ENCODE measurements at regions not wholly inside any gene's neighbourhood (a gene's known extent, or its start where the extent isn't known, plus 50 kb on each side); places are given as distances from the start of the nearest gene placed in this dataset.

DNA sequence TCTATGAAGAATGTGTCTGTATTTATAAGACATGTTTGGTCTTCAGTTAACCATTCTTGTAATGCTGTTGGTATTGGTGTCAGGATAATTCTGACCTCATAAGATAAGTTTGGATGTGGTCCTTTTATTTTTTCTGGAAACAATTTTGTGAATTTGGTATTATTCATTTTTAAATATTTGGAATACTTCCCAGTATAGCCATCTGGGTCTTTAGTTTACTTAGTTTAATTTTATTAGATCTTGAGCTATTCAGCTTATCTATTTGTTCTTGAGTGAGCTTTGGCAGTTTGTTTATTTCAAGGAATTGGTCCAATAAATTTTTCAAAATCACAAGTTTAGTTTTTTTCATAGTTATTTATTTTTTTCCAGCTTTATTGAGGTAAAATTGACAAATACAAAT, 335.4 kb upstream of the PCDH20 start:
- FAIRE-seq (no peak), DNase-seq (ENCODE audit: low spot score in 2 of 2) (no peak)

DNA sequence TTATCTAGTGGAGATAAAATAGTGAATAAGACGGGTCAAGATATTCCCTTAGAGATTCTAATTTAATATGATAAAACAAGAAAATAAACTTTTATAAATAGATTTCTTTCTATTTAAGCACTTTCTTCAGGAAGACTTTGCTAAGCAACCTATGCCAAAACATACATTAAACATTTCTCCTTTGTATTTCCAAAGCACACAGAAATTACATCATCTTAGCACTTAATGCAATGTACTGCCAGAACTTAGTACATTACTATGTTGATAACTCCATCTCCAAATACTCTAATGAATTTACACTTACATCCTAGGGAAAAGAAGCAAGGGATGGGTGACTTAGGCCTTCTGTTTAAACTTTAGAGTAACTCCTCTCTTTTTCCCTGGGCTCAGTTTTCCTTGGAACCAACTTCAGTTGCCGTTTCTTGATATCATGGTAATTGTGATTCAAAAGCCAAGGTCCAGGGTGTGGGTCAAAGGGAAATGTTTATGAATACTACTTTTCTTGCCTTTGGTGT, 322.6 kb upstream of the PCDH20 start:
- no peak for FAIRE-seq
- no peak for DNase-seq (ENCODE audit: low spot score in 2 of 2)

DNA sequence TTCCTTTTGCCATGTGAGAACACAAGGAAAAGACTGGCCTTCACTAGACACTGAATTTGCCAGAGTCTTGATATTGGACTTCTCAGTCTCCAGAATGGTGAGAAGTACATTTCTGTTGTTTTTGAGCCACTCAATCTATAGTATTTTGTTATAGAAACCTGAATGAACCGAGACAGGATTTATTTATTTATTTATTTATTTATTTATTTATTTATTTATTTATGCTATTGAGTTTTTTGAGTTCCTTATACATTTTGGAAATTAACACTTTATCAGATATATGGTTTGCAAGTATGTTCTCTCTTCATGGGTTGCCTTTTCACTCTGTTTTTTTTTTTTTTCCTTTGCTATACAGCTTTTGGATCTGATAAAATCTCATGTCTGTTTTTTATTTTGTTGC, 319.0 kb upstream of the PCDH20 start:
- FAIRE-seq (no peak), DNase-seq (ENCODE audit: low spot score in 2 of 2) (no peak)

DNA sequence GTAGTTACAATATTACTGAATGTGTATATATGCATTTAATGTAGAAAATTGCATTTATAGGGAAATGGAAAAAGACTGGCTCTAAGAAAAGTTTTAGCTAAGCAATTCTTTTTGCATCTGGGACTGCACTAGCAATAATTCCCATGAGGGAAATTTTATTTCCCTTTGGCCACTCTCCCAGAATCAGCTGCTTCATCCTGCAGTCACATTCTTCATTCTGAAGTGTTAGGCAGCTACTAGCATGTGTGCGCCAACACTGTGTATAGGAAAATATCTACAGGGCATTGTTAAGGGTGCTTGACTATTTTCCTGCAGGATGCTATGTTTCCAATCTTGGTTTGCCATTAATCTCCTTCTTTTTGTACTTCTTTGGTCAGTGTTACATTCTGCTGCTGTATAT, 312.8 kb upstream of the PCDH20 start:
- DNase-seq (ENCODE audit: low spot score in 2 of 2): no peak
- FAIRE-seq: no peak

DNA sequence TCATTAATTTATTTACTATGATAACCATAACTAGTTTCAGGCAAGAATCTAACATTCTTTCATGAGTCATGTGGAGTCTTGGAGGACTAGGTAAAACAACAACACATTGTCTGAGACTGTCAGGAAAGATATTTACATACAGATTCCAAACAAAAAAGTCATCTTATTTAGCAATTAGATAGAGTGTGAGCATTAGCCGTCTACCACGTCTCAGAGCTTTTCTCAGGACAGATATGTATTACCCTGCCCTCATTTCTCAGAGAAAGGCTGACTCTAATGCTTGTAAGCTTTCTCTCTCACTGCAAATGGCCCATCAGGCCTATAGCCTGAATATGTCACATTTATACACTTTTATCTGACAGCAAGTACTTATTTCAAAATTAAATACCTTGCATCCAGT, 312.1 kb upstream of the PCDH20 start:
- DNase-seq (ENCODE audit: low spot score in 2 of 2) (no peak), FAIRE-seq (no peak)

DNA sequence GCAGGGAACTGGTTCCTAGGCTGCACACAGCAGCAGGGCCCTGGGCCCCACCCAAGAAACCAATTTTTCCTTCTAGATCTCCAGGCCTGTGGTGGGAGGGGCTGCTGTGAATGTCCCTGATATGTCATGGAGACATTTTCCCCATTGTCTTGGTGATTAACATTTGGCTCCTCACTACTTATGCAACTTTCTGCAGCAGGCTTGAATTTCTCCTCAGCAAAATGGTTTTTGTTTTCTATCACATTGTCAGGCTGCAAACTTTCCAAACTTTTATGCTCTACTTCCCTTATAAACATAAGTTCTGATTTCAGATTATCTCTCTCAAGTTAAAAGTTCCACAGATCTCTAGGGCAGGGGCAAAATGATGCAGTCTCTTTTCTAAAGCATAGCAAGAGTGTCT, 310.2 kb upstream of the PCDH20 start:
- DNase-seq (ENCODE audit: low spot score in 2 of 2): no peak
- no peak for FAIRE-seq

DNA sequence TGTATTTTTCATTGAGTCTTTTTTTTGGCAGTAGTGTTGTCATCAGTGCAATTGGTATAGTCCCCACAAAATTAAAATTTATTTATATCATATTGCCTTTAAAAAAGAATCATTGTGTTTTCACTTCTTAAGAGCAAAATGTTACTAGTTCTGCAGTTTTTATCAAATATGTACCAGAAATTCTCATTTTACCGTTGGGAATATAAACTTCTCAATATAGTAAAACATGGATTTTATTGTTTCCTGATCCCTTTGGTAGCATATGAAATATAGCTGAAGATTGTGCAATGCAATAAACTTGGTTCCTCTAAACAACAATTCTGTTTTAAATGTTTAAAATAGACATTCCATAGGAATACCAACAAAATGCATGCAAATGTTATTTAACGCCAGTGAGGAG, 306.5 kb upstream of the PCDH20 start:
- no peak for DNase-seq (ENCODE audit: low spot score in 2 of 2)
- no peak for FAIRE-seq

DNA sequence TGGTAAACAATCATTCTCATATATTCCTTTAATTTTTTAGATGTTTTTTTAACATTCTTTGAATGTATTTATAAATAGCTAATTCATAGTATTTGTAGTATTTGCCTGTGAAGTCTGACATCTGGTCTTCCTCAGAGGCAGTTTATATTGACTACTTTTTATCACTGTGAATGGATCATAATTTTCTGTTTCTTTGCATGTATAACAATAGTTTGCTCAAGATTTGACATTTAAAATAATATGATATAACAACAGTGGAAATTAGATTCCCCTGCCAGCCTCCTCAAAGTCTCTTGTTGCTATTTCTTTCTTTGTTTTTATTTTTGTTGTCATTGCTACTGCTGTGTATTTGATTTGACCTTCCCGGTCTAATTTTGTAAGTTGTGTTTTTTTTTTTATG, 297.0 kb upstream of the PCDH20 start:
- DNase-seq (ENCODE audit: low spot score in 2 of 2): no peak
- FAIRE-seq: no peak

DNA sequence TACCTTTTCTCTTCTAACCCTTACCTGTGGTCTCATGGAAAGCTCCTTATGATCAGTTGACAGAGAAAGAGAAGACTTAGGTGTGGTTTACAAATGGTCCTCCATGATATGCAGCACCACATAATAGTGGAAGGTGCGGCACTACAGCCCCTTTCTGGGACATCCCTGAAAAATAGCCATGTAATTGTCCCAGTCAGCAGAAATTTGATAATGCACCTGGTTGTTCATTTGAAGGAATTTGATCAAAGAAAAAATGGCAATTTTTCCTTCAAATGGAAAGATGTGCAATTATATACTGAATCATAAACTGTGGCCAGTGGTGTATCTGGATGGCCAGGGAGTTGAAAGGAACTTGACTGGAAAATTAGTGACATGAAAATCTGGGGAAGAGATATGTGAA, 293.6 kb upstream of the PCDH20 start:
- no peak for DNase-seq (ENCODE audit: low spot score in 2 of 2)
- no peak for FAIRE-seq

DNA sequence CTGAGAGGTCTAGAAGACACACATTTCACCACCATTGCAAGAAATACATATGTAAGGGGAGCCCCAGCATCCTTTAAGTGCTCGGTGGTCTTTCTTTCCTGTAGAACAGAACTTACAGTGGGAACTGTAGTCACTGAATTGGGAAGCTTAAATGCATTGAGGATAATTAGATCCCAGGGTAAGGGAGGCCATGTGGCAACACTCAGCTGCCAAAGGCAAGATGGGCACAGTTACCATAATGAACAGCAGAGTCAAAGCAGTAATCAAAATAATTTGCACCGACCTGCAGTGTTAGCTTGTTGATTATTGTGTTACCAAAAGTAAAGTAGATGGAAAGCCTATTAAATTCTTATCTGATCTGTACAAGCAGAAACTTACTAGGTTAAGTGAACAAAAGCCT, 291.2 kb upstream of the PCDH20 start:
- DNase-seq (ENCODE audit: low spot score in 2 of 2) (no peak), FAIRE-seq (no peak)

DNA sequence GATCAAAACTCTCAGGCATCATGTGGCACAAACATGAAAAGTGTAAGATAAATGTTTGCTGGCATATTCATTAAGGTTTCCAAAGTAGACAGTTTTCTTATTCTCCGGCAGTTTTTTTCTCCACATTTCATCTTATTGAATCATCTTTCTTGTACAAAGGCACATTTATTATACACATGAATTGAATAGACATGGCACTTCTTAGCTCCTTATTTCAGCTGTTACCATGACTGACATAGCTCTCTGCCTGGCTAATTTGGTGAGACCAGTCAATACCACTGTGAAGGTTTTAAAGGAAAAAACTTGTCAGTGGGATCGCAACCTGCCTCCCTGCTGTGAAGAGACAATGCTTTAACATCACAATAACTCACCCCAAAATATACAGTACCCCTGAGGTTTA, 285.0 kb upstream of the PCDH20 start:
- DNase-seq (ENCODE audit: low spot score in 2 of 2): no peak
- no peak for FAIRE-seq

DNA sequence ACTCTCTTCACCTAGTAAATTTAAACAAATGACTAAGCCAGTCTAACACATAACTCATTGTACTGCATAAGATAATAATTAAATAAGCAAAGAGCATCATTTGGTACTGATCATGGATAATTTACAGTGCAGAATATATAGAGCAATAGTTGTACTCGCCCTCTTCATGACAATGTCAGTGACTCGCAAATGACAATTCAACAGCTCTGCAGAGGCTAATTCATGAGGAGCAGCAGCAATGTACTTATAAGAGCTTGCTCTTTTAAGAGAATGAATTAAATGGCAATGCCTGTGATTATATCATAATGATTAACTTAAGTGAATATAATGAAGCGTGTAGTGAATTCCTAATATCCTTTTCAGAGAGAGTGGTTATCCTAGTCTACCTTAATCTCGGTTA, 284.5 kb upstream of the PCDH20 start:
- DNase-seq (ENCODE audit: low spot score in 2 of 2) (no peak), FAIRE-seq (no peak)

DNA sequence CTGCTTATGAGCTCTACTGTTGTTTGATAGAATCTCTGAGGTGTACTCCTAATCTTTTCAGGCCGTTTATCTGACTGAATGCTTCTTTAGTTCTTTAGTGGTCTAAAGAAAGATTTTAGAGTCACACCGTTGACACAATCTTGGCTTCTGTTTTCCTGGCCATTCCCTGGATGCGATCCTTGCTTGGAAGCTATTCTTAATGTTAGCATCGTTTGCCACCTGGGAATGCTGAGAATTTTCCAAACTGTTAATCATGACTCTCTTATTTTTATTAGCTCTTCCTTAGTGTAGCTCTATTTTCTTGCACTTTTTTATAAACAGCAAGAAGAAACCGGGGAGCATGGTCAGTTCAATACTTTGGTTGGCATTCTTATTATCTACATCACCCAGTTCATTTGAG, 281.0 kb upstream of the PCDH20 start:
- no peak for DNase-seq (ENCODE audit: low spot score in 2 of 2)
- no peak for FAIRE-seq

DNA sequence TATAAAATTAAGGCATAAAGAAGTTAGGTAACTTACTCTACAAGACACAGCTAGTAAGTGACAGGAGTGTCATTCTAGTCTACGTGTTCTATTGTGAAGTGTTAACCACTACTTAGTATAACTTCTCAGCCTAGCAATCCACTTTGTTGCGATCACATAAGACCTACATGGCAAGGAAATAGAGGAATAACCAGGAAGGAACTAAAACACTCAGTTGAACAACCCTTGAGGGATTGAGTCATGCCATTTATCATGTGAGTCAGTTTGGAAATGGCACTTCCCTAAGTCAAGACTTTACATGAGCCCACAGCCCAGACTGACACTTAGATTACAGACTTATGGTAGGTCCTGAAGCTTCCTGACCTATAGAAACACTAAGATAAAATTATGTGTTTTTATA, 279.5 kb upstream of the PCDH20 start:
- no peak for FAIRE-seq
- no peak for DNase-seq (ENCODE audit: low spot score in 2 of 2)

DNA sequence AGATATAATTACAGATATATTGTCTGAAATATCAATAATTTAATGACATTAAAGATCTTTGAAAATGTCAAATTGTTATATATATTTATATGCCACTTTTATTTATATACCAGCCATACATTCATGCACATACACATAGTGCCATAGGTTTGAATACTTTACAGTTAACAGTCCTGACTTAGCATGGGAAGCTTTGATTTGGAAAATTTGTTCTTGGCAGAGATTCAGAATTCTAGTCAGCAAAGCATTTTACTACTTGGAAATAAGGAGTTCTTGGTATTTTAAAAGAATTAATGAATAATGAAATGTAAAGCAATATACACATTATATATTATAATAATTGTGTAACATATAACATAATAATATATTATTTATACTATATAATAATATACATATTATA, 277.0 kb upstream of the PCDH20 start:
- peak; percentile 24 for FAIRE-seq

DNA sequence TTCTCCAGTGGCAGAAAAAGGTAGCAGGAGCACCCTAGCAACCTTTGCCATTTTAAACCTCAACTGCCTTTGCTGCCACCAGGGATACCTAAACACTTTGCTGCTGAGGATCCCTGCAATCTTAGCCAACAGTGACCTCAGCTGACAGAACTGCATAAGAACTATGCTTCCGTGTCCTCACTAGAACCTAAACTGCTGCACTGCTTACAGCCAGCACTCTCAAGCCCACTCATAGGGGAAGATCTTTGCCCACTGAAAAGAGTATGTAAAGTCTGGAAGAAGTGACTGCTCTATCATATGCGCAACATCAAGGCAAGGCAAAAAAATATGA, 270.0 kb upstream of the PCDH20 start:
- DNase-seq (ENCODE audit: low spot score in 2 of 2) (no peak), FAIRE-seq (no peak)

More for the DNA sequence above, 277.0 kb upstream of the PCDH20 start:
- DNase-seq (ENCODE audit: low spot score in 2 of 2): no peak

DNA sequence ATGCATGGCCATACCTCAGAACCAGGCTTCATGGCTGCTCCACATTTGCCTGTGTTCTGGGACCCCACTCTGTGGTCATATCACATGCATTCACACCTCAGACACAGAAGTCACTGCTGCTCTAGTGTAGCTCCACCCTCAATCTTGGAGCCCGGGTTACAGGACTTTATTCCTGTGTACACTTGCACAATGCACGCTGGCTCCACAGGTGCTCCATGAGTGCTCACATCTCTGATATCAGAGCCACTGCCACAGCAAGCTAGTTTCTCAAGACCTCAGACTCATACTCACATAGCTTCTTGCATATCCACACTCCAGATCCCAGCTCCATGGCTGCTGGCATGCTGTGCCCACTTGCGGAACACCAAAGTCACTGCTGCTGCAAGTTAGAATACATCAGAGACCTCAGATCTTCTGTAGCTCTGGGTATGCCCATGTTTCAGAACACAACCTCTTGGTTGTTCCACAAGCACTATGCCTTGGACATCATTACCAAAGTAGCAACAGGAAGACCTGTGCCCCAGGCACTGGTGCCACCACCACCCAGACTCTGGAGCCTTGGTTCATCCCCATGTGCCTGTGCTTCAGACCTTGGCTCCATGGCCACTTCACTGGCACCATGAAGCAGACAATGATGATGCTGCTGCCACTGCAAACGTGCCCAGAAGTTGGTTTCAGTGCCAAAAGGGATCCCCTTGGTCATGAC, 269.5 kb upstream of the PCDH20 start:
- DNase-seq (ENCODE audit: low spot score in 2 of 2) (no peak), FAIRE-seq (no peak)

DNA sequence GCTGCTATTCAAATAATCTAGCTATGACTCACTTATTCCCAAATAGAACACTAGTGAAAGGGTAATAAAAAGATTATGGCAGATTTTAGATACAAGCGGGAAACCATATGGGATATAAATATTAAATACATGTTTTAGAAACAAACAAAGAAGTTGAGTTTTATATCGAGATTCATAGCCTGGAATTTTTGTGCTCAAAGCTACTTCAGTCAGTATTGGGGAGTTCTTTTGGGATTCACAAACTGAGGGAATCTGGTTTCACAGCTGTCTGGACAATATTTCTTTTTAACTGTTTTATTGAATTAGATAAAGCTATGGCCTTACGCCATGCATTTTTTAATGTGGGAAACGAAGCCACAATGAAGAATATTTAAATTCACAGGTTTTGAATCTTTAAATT, 257.1 kb upstream of the PCDH20 start:
- DNase-seq (ENCODE audit: low spot score in 2 of 2) (no peak), FAIRE-seq (no peak)

DNA sequence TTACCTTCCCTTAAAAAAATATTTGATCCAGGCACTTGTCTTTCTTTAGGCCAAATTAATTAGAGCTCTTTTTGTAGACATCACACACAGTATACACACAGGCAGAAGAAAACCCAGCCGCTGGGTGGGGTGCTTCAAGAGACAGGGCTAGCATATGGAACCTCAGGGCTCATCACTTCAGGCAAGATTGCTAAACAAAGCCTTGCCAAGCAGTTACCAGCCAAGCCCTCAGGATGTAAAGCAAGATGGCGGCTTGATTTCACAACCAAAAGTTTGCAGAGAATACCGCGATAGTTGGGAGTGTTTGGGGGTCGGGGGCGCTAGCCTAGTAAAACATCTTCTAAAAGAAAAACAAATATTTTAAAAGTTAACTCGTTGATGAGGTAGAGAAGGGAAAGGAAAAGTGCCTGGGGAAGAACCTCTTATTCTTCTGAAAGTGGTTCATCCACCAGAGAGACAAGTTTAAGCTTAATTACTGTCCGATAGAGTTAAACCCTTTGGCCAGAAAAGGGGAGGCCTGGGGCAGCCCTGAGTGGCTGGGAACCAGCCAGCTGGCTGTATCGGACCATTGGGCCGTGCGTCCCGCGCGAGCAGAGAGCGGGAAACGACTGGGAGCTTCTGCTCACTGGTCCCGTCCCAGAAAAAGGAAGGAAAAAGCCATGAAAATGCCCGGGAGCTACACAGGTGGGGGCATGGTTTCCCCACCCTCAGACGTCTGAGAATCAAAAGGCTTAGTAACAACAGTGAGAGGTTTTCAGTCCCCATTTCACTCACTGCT, 254.9 kb upstream of the PCDH20 start:
- DNase-seq (ENCODE audit: low spot score in 2 of 2) (no peak), FAIRE-seq (no peak)

DNA sequence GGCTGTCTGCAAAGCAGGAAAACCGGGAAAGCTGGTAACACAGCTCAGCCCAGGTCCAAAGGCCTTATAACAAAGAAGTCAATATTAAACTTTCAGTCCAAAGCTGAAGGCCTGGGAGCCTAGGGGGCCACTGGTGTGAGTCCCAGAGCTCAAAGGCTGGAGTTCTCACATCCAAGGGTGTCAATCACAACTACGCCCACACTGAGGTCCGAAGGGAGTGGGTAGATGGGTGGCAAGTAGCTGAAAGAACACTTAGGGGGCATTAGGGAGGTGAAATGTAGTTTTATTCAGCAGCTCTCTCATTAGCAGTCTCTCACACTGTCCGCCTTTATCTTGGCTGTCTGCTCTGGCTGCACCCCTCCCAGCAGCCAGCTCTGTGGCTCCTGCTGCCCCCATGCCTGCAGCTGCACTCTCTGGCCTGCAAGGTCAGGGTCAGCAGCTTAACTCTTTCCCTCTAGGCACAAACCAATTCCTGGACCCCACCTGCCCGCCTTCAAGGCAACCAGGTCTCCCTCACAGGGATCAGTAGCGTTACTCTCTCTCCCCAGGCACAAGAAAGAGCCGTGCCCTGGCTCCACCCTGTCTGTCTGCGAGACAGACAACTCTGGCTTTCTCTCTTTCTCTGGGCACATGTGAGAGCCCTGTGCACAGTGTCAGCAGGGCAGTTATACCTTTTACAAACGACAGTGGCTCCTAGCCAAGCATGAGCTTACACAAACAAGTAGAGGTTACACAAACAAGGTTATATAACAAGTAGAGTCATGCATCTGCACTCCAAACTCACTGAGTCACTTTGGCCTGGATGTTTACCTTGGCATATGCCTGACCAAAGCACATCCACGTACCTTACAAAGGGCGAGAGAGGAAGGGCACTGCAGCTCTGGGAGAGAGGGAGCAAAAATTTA, 249.4 kb upstream of the PCDH20 start:
- FAIRE-seq (no peak), DNase-seq (ENCODE audit: low spot score in 2 of 2) (no peak)

DNA sequence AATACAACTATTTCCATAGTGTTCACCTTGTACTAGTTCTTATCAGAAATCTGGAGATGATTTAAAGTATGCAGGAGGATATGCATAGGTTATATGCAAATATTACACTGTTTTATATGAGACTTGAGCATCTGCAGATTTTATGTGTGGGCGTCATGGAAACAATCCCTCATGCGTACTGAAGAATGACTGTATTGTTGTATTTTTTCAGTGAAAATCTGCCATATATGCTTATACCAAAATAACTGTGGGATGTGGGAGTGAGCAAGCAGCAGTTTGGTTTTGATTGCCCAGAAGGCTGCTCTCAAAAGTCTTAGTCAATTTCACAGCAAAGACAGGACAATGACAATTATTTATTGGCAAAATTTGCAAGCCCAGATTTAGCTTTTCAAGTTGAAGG, 238.8 kb upstream of the PCDH20 start:
- FAIRE-seq (no peak), DNase-seq (ENCODE audit: low spot score in 2 of 2) (no peak)

All from frontal cortex (tissue), 3 donors.